RWPE2 (cell line): ENCODE measurements at regions not wholly inside any gene's neighbourhood (a gene's known extent, or its start where the extent isn't known, plus 50 kb on each side); places are given as distances from the start of the nearest gene placed in this dataset.

Source experiments
- ATAC-seq: fragments of 200-7000 bp; cut with Tn5 transposase; 3 replicates; pipeline ENCODE4 v1.9.1; 2021; ENCODE audit warnings: low read depth
- DNase-seq: peaks from one replicate; pipeline ENCODE4 v3.0.0-alpha.2; 2020; ENCODE audit warnings: low spot score
- H3K27ac ChIP-seq: fragments of 450-650 bp; 2 replicates; pipeline ENCODE4 v1.5.1; 2017; ENCODE audit warnings: mild to moderate bottlenecking; ENCODE audit not compliant: poor library complexity, severe bottlenecking
- H3K27me3 ChIP-seq: fragments of 250-450 bp; sonication (Bioruptor Pico); 2 replicates; pipeline ENCODE4 v1.5.1; 2021; ENCODE audit warnings: mild to moderate bottlenecking, moderate library complexity; ENCODE audit not compliant: insufficient read depth, poor library complexity, severe bottlenecking
- H3K36me3 ChIP-seq: fragments of 250-450 bp; sonication (Bioruptor Pico); 2 replicates; pipeline ENCODE4 v1.5.1; 2020; ENCODE audit warnings: low read depth, mild to moderate bottlenecking, moderate library complexity
- H3K4me1 ChIP-seq: fragments of 250-450 bp; sonication (Bioruptor Pico); 2 replicates; pipeline ENCODE4 v1.5.1; 2021; ENCODE audit warnings: mild to moderate bottlenecking, moderate library complexity; ENCODE audit not compliant: insufficient read depth, poor library complexity, severe bottlenecking
- H3K4me3 ChIP-seq: fragments of 250-450 bp; sonication (Bioruptor Pico); 2 replicates; pipeline ENCODE4 v1.5.1; 2021; ENCODE audit warnings: mild to moderate bottlenecking, moderate library complexity; ENCODE audit not compliant: severe bottlenecking
- H3K9me3 ChIP-seq: fragments of 250-450 bp; sonication (Bioruptor Pico); 2 replicates; pipeline ENCODE4 v1.5.1; 2021; ENCODE audit warnings: mild to moderate bottlenecking, moderate library complexity; ENCODE audit not compliant: severe bottlenecking
- CTCF ChIP-seq: fragments of 450-650 bp; IDR thresholded peaks from one replicate; pipeline ENCODE4 v1.5.1; 2017; ENCODE audit warnings: mild to moderate bottlenecking, moderate library complexity; ENCODE audit not compliant: poor library complexity, severe bottlenecking

- H3K27ac ChIP-seq, result no peak overlapping the region
- DNase-seq (no peak), ATAC-seq (no peak)
- TF ChIP-seq CTCF, result no peak
- no peaks in the 10 kb centered on the region for H3K9me3 ChIP-seq
- H3K4me3 ChIP-seq, result no peak overlapping the region
- H3K36me3 ChIP-seq, result no peaks in the 10 kb centered on the region
- H3K4me1 ChIP-seq, result no peaks in the 10 kb centered on the region
- H3K27me3 ChIP-seq, result no peaks in the 10 kb centered on the region
These were observed 122.5 kb downstream of the SNAPC1 start for GRCh38 chr14:61884711-61885110.

- H3K27ac ChIP-seq, result no peak overlapping the region
- no peak for TF ChIP-seq CTCF
- H3K36me3 ChIP-seq, result no peaks in the 10 kb centered on the region
- H3K4me3 ChIP-seq, result no peak overlapping the region
- H3K27me3 ChIP-seq, result no peaks in the 10 kb centered on the region
- ATAC-seq, result no peak
- no peak for DNase-seq
- H3K4me1 ChIP-seq, result no peaks in the 10 kb centered on the region
- H3K9me3 ChIP-seq, result no peaks in the 10 kb centered on the region
These were observed 123.2 kb downstream of the SNAPC1 start for GRCh38 chr14:61885203-61885961.

- TF ChIP-seq CTCF, result no peak
- H3K4me3 ChIP-seq, result no peak overlapping the region
- ATAC-seq (no peak), DNase-seq (no peak)
- no peaks in the 10 kb centered on the region for H3K36me3 ChIP-seq
- H3K27ac ChIP-seq, result no peak overlapping the region
- peaks cover 2% of the 10 kb centered on the region for H3K4me1 ChIP-seq
- H3K27me3 ChIP-seq, result no peaks in the 10 kb centered on the region
- no peaks in the 10 kb centered on the region for H3K9me3 ChIP-seq
These were observed 125.4 kb downstream of the SNAPC1 start for GRCh38 chr14:61887628-61888027.

GRCh38 chr14:61889914-61890351 lies 127.7 kb downstream of the SNAPC1 start:
- peaks cover 2% of the 10 kb centered on the region for H3K4me1 ChIP-seq
- no peak overlapping the region for H3K27ac ChIP-seq
- H3K36me3 ChIP-seq, result no peaks in the 10 kb centered on the region
- DNase-seq (no peak), ATAC-seq (no peak)
- no peaks in the 10 kb centered on the region for H3K9me3 ChIP-seq
- H3K27me3 ChIP-seq, result no peaks in the 10 kb centered on the region
- H3K4me3 ChIP-seq, result no peak overlapping the region
- no peak for TF ChIP-seq CTCF

- no peaks in the 10 kb centered on the region for H3K27me3 ChIP-seq
- no peak for TF ChIP-seq CTCF
- ATAC-seq (peak; percentile 37; the same call in 1 of the 3 replicates), DNase-seq (no peak)
- no peak overlapping the region for H3K4me3 ChIP-seq
- peaks cover 2% of the 10 kb centered on the region for H3K4me1 ChIP-seq
- H3K36me3 ChIP-seq, result no peaks in the 10 kb centered on the region
- H3K9me3 ChIP-seq, result no peaks in the 10 kb centered on the region
- no peak overlapping the region for H3K27ac ChIP-seq
These were observed 128.9 kb downstream of the SNAPC1 start for GRCh38 chr14:61891170-61891569.
